Activated T-helper 1 cell treated with anti-CD3 and anti-CD28 coated beads, Interleukin-12 subunit alpha, Interleukin-12 subunit beta, Interleukin-2, Interleukin-4 antibody, amounts not matched to agents 30 ng/mL and 10 ng/mL and 1 ng/mL, durations not matched to agents 14 hours and 24 hours and 36 hours (primary cell): ENCODE measurements at regions not wholly inside any gene's neighbourhood (a gene's known extent, or its start where the extent isn't known, plus 50 kb on each side); places are given as distances from the start of the nearest gene placed in this dataset.
"Not testable (repeated sequence)": the region's sequence is repeated elsewhere in the genome, so short reads cannot be mapped to it uniquely, and the experiment has no call there.

Source experiments
- DNase-seq: peaks from one replicate; pipeline ENCODE4 v3.0.0; 2021; ENCODE audit warnings: low spot score
- H3K27ac Mint-ChIP-seq: one replicate; pipeline ENCODE4 v1.8.0; 2021; ENCODE audit warnings: mild to moderate bottlenecking, mixed read lengths
- H3K27me3 Mint-ChIP-seq: one replicate; pipeline ENCODE4 v1.8.0; 2022; ENCODE audit warnings: mild to moderate bottlenecking, moderate library complexity, mixed read lengths; ENCODE audit not compliant: insufficient read depth
- H3K36me3 Mint-ChIP-seq: one replicate; pipeline ENCODE4 v1.8.0; 2021; ENCODE audit warnings: low read depth, mixed read lengths
- H3K4me1 Mint-ChIP-seq: one replicate; pipeline ENCODE4 v1.8.0; 2021; ENCODE audit warnings: low read depth, mixed read lengths
- H3K4me3 Mint-ChIP-seq: one replicate; pipeline ENCODE4 v1.8.0; 2021; ENCODE audit warnings: mild to moderate bottlenecking, moderate library complexity, mixed read lengths
- H3K9me3 Mint-ChIP-seq: one replicate; pipeline ENCODE4 v1.8.0; 2021; ENCODE audit warnings: mixed read lengths
- intact Hi-C: fragments of 100-400 bp; cut with micrococcal nuclease; formaldehyde crosslinking; loops from one replicate; pipeline ENCODE4 v1.15.1; 2024

DNA sequence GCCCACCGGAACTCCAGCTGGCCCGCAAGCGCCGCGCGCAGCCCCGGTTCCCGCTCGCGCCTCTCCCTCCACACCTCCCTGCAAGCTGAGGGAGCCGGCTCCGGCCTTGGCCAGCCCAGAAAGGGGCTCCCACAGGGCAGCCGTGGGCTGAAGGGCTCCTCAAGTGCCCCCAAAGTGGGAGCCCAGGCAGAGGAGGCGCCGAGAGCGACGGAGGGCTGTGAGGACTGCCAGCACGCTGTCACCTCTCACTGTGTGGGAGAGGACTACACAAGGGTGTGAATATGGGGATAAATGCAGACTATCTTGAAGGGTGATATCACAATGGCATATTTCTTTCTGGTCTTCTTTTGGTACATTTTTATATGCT, 158.3 kb upstream of the PPP1R3A start:
- peaks cover 22% of the 10 kb centered on the region for H3K27me3 Mint-ChIP-seq
- intact Hi-C loops: not testable (repeated sequence)

DNA sequence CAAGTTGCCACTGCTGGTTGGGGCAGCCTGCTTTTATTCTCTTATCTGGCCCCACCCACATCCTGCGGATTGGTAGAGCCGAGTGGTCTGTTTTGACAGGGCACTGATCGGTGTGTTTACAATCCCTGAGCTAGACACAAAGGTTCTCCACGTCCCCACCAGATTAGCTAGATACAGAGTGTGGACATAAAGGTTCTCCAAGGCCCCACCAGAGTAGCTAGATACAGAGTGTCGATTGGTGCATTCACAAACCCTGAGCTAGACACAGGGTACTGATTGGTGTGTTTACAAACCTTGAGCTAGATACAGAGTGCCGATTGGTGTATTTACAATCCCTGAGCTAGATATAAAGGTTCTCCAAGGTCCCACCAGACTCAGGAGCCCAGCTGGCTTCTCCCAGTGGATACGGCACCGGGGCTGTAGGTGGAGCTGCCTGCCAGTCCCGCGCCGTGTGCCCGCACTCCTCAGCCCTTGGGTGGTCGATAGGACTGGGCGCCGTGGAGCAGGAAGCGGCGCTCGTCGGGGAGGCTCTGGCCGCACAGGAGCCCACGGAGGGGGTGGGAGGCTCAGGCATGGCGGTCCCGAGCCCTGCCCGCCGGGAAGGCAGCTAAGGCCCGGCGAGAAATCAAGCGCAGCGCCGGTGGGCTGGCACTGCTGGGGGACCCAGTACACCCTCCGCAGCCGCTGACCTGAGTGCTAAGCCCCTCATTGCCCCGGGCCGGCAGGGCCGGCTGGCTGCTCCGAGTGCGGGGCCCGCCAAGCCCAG, 157.8 kb upstream of the PPP1R3A start:
- intact Hi-C loops, H3K9me3 Mint-ChIP-seq, H3K4me1 Mint-ChIP-seq, H3K36me3 Mint-ChIP-seq, DNase-seq, H3K27ac Mint-ChIP-seq, H3K4me3 Mint-ChIP-seq: not testable (repeated sequence)
- peaks cover 17% of the 10 kb centered on the region for H3K27me3 Mint-ChIP-seq

More for the DNA sequence above, 158.3 kb upstream of the PPP1R3A start:
- H3K27ac Mint-ChIP-seq, H3K36me3 Mint-ChIP-seq, H3K4me3 Mint-ChIP-seq, H3K4me1 Mint-ChIP-seq, H3K9me3 Mint-ChIP-seq, DNase-seq: not testable (repeated sequence)

DNA sequence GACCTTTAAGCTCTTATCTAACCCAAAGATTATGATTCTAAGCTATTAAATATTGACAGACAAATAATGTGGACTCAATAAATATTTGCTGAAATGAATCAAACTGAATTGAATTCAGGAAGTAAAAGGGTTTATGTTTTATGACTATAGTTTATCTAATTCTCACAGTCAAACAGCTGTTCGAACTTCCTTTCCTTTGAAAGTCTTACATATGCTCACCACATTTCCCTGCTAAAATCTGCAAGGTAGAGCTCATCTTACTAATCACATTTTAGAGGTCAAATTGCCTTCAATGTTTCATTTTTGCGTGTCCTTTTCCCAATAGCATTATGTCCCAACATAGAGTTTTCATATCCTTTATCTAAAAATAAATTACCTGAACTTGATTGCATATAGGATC, 154.9 kb upstream of the PPP1R3A start:
- no peaks in the 10 kb centered on the region for H3K36me3 Mint-ChIP-seq
- peaks cover 9% of the 10 kb centered on the region for H3K27me3 Mint-ChIP-seq
- intact Hi-C loops: no loop called here
- no peak overlapping the region for H3K27ac Mint-ChIP-seq
- H3K4me3 Mint-ChIP-seq: no peak overlapping the region
- no peak for DNase-seq
- H3K9me3 Mint-ChIP-seq: no peaks in the 10 kb centered on the region
- H3K4me1 Mint-ChIP-seq: no peaks in the 10 kb centered on the region

DNA sequence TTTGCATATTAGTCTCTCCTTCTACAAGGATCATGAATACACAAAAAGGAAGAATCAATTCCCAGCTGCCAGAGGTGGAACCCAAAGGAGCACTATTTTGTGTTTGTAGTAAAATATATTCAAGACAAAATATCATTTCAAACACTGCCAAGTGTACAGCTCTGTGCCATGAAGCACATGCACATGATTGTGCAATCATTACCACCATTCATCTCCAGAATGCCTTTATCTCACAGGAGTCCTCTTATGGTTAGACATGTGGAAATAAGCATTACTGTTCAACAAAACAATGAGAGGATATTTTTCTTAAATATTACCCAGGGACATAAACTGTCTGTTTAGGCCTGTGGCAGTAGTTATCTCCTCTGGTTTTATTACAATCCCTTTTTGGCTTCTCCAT, 151.4 kb upstream of the PPP1R3A start:
- no peak for DNase-seq
- Mint-ChIP-seq H3K4me3 (no peak overlapping the region), H3K36me3 (no peaks in the 10 kb centered on the region), H3K4me1 (no peaks in the 10 kb centered on the region), H3K9me3 (no peaks in the 10 kb centered on the region), H3K27ac (no peak overlapping the region), H3K27me3 (peaks cover 11% of the 10 kb centered on the region)
- intact Hi-C loops: no loop called here

DNA sequence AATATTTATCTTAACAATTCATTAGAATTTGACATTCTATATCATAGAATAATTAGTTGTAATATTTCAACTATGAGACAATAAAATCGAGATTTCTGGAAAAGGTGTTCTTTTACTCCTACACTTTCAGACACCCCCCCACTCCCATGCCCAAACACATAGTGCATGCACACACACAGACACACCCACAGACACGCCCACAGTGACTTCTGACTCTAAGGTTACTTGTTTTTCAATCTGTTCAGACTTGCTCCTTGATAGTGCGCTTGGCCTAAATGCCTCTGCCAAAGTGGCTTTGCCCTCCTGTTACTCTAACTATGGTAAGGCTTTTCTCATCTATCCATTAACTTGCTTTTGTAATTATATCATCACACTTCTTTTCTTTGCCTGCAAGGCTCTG, 144.0 kb upstream of the PPP1R3A start:
- Mint-ChIP-seq H3K9me3 (no peaks in the 10 kb centered on the region), H3K36me3 (no peaks in the 10 kb centered on the region), H3K27me3 (peaks cover 4% of the 10 kb centered on the region), H3K4me3 (no peak overlapping the region), H3K4me1 (no peaks in the 10 kb centered on the region), H3K27ac (no peak overlapping the region)
- DNase-seq: no peak
- intact Hi-C loops: no loop called here

DNA sequence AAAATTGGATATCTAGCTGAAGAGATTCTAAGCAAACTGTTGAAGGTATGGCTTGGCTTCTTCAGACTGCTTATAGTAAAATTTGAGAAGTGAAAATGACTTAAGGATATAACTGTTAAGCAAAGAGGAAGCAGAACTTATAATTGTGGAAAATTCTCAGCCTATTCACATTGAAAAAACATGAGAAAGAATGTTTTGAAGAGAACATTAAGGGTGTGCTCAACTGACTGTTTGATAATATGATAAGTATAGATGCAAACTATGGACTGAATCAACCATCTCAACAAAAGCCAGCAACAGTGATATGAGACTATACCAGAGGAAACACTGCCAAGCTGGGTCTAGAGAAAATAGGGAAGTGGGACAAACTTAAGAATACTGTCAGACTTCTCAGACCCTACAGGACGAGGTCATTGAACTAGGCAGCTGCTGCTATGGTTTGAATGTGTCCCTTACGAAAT, 133.1 kb upstream of the PPP1R3A start:
- Mint-ChIP-seq H3K4me3 (no peak overlapping the region), H3K27ac (no peak overlapping the region), H3K9me3 (no peaks in the 10 kb centered on the region), H3K36me3 (no peaks in the 10 kb centered on the region), H3K4me1 (peaks cover 7% of the 10 kb centered on the region), H3K27me3 (no peaks in the 10 kb centered on the region)
- DNase-seq: no peak
- intact Hi-C loops: no loop called here

DNA sequence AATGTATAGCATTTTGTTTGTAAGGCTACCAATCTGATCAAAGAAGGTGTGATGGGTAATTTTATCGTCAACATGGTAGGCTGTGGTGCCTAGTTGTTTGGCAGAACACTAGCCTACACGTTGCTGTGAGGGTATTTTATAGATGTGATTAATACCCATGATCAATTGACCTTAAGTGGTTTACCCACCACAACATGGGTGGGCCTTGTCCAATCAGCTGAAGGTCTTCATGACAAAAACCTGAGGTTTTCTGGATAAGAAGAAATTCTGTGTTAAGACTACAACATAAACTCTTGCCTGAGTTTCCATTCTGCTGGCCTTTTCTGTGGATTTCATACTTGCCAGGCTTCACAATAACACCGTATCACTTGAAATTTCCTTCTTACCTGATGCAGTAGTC, 131.8 kb upstream of the PPP1R3A start:
- intact Hi-C loops: no loop called here
- Mint-ChIP-seq H3K27me3 (no peaks in the 10 kb centered on the region), H3K9me3 (no peaks in the 10 kb centered on the region), H3K27ac (no peak overlapping the region), H3K36me3 (no peaks in the 10 kb centered on the region), H3K4me3 (no peak overlapping the region), H3K4me1 (peaks cover 7% of the 10 kb centered on the region)
- DNase-seq: no peak

DNA sequence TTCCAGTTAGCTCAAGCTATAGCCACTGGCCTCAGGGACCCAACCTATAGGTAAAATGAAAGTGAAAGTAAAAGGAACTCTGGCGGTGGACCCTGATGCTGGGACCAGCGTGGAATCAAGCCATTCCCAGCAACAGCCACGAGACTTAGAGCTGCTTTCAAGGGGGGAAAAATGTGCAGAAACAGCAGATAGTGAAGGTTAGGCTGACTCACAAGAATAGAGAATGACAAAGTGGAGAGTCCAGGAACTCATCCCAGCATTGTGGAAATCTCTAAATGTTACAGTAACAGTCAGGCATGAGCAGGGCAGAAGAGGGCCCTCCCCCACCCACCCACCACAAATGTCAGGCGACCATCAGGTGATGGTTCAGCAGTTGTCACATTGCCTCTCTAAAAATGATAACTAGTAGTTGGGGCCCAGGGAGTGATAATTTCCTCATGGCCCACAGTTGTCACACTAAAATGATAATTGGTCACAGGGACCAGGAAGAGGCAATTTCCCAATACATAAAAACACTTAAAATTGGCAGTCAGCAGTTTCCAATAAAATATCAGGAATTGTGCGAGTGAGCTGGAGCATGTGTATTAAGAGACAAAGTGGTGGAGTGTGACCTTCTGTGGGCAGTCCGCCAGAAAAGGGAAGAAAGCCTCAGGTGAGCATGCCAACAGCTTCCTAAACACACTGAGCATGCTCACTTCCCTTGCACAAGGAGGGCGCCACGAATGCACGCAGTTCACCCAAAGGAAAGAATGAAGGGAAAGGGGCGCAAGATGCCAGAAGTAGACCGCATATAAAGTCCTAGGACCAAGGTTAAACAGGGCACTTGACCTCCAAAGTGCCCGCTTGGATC, 129.8 kb upstream of the PPP1R3A start:
- H3K27ac Mint-ChIP-seq: no peak overlapping the region
- intact Hi-C loops: no loop called here

DNA sequence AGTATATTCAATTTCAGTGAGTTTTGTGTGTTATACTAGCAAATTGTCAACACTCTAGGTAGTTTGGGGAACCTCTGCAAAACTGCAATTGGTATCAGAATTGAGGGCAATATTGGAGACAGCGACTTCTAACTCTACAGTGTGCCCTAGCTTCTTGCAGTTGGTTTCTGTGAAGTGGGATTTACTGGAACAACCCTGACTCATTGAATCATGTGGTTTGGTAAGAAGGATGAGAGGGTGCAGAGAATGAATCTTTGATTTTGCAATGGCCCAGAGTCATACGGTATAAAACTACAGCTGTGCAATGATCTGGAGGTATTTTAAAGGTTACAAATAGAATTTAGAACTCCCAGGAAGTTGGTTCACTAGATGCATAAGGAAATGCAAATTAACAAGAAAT, 129.1 kb upstream of the PPP1R3A start:
- no peaks in the 10 kb centered on the region for H3K27me3 Mint-ChIP-seq
- no peak overlapping the region for H3K27ac Mint-ChIP-seq
- intact Hi-C loops: no loop called here
- peak overlapping the region; percentile 27 for H3K4me3 Mint-ChIP-seq
- no peaks in the 10 kb centered on the region for H3K36me3 Mint-ChIP-seq
- H3K9me3 Mint-ChIP-seq: no peaks in the 10 kb centered on the region
- DNase-seq: no peak
- H3K4me1 Mint-ChIP-seq: peaks cover 7% of the 10 kb centered on the region

More for the DNA sequence above, 129.8 kb upstream of the PPP1R3A start:
- no peak for DNase-seq
- peaks cover 7% of the 10 kb centered on the region for H3K4me1 Mint-ChIP-seq
- H3K36me3 Mint-ChIP-seq: no peaks in the 10 kb centered on the region
- no peaks in the 10 kb centered on the region for H3K9me3 Mint-ChIP-seq
- peak overlapping the region; percentile 27 for H3K4me3 Mint-ChIP-seq
- H3K27me3 Mint-ChIP-seq: no peaks in the 10 kb centered on the region

DNA sequence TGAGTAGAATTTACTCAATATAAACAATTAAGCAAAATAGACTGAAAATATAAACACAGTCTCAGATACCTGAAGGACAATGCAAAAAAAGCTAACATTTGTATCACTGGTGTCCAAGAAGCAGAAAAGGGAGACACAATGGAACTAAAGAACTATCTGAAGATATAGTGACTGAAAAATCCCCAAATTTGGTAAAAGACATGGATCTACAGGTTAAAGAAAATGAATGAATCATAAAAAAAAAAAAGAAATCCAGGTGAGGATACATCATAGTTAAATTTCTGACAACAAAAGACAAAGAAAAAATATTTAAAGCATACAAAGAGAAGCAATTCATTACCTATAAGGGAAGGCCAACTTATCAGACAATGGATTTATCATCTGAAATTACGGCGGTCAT, 114.7 kb upstream of the PPP1R3A start:
- H3K27ac Mint-ChIP-seq: no peak overlapping the region
- H3K36me3 Mint-ChIP-seq: no peaks in the 10 kb centered on the region
- intact Hi-C loops: no loop called here
- no peaks in the 10 kb centered on the region for H3K9me3 Mint-ChIP-seq
- H3K4me3 Mint-ChIP-seq: no peak overlapping the region
- H3K27me3 Mint-ChIP-seq: peaks cover 2% of the 10 kb centered on the region
- H3K4me1 Mint-ChIP-seq: no peaks in the 10 kb centered on the region
- DNase-seq: no peak

DNA sequence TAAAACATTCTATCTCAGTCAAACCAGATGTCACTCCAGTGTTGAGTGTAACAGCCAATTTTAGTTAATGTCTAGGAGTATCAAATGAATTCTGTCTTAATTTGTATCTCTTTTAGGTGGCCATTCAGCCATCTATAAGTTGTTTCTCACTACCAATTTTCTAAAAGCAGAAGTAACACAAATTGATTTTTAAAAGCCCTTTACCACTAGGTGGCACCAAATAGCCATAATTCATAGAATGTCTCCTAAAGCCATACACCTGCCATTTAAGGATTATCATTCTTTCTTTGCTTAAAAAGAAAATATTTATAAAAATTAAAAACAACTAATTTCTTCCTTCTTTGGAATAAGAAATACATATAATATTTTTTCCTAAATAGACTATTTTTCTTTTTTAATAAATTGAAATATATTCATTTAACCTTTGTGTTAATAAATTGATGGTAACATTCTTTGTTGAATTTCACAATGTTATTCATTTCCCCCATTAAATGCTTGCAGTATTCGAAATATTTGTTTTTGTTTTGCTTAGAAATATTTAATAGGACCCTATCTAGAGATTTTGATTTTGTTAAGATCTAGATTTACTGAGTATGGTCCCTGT, 107.8 kb upstream of the PPP1R3A start:
- H3K4me1 Mint-ChIP-seq: no peaks in the 10 kb centered on the region
- H3K4me3 Mint-ChIP-seq: no peak overlapping the region
- intact Hi-C loops: loop anchor here (1.0 to 10.0 kb wide), 5 partner anchors 198 to 1884 kb away; no protein-coding TSS in a partner anchor
- H3K27ac Mint-ChIP-seq: no peak overlapping the region
- H3K9me3 Mint-ChIP-seq: no peaks in the 10 kb centered on the region
- no peaks in the 10 kb centered on the region for H3K36me3 Mint-ChIP-seq
- no peak for DNase-seq
- H3K27me3 Mint-ChIP-seq: peaks cover 4% of the 10 kb centered on the region

DNA sequence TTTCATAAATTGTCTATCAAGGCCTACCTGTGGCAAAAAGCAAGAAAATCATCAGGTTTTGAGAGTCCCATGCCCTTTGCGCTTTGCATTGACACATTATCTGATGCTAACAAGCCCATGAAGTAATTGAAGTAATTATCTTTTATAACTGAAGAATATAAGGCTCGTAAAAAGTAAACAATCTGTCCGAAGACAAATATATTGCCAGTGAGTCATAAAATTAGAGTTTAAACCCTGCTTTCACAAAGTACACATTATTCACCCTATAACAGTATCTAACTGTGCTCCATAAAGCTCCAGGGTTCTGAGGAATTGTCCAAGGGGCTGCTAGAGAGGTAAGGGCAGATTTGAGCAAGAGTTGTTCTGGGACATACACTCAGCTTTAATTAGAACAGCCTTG, 102.3 kb upstream of the PPP1R3A start:
- no peak overlapping the region for H3K27ac Mint-ChIP-seq
- H3K4me1 Mint-ChIP-seq: no peaks in the 10 kb centered on the region
- H3K27me3 Mint-ChIP-seq: peaks cover 6% of the 10 kb centered on the region
- H3K9me3 Mint-ChIP-seq: no peaks in the 10 kb centered on the region
- intact Hi-C loops: loop anchor here (10.0 kb wide), 1 partner anchor 204 kb away; no protein-coding TSS in a partner anchor
- no peak for DNase-seq
- no peaks in the 10 kb centered on the region for H3K36me3 Mint-ChIP-seq
- no peak overlapping the region for H3K4me3 Mint-ChIP-seq

DNA sequence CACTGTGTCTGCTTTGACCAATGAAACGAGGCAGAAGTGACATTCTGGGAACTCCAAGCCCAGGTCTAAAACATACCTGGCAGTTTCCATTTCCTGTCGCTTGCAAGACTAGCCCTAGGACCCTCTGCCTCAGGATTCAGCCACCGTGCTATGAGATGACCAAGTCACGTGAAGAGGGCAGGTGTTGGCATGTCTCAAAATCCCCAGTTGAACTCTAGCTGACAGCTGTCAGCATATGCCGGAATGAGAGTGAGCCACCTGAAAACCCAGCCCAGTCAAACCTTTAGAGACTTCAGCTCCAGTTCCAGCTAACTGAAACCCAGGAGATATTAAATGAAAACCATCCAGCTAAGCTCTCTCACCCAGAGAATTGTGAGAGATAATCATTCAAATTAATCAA, 89.9 kb upstream of the PPP1R3A start:
- Mint-ChIP-seq H3K27me3 (peaks cover 3% of the 10 kb centered on the region), H3K4me1 (no peaks in the 10 kb centered on the region), H3K9me3 (no peaks in the 10 kb centered on the region), H3K4me3 (no peak overlapping the region), H3K27ac (no peak overlapping the region), H3K36me3 (no peaks in the 10 kb centered on the region)
- no peak for DNase-seq
- intact Hi-C loops: no loop called here
